Stimulated activated CD8-positive, alpha-beta memory T cell treated with anti-CD3 and anti-CD28 coated beads, Interleukin-2, amount 100 ng/mL, for 1 hour (primary cell): ENCODE measurements at regions not wholly inside any gene's neighbourhood (a gene's known extent, or its start where the extent isn't known, plus 50 kb on each side); places are given as distances from the start of the nearest gene placed in this dataset.

Experiments
- DNase-seq, 2 donors: peaks; one replicate each; pipeline ENCODE4 v3.0.0-alpha.2; 2020; ENCODE audit warnings: low read depth in 2 of 2

- DNase-seq, result no peak
Measured at GRCh38 chr5:89930591-89931392, 478.8 kb downstream of the CETN3 start.

DNA sequence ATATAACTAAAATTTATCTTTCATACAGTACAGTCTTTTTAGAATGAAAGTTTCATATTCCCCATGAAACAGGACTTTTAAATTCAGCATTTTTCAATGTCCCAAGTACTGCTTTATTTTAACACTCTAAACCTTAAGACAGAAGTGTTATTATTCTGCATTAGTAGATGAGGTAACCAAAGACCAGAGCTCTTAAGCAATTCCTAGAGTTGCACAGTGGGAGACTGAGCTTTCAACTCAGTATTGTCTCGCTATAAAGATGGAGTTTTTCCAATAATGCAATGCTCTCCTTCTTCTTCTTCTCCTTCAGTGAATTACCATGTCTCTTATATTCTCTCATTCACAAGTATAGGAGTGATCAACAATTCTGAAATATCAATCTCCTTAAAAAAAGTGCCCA, 479.7 kb downstream of the CETN3 start:
- DNase-seq, result no peak

DNA sequence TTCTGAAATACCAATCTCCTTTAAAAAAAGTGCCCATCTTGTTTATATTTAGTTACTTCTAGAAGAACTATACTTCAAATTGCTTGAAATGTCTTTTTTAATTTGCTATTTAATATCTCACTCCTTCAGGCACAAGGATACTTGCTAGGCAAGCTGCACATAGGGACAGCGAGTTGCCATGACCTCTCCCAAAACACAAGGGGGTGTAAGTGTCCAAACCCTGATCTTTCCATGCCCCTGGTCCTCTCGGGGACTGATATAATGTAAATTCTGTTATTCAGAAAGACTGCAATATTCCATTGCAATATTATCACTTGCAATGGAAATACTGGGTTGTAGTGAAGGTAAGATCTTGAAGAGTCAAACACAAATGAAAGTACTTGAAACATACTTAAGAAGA, 480.4 kb downstream of the CETN3 start:
- no peak for DNase-seq

DNA sequence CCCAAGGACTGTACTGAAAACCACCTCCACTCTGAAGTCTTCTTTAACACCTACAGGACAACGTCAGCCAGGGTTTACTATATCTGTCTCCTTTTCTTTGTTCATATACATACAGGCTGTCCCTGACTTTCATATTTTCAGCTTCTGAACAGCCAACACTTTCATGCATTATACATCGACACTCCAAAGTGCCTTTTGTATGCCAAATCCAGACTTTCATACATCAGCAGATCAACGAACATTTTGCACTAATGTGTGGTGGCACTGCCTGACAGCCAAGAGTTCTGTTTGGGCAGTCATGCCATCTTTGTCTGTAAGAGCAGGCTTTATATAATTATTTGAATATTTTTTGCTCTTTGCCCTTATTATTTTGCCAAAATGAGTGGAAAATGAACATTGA, 487.4 kb downstream of the CETN3 start:
- DNase-seq, result no peak

- DNase-seq, result no peak
Measured at GRCh38 chr5:89917112-89917511, 492.4 kb downstream of the CETN3 start.

GRCh38 chr5:89916131-89916530, 493.4 kb downstream of the CETN3 start:
- DNase-seq, result no peak

DNA sequence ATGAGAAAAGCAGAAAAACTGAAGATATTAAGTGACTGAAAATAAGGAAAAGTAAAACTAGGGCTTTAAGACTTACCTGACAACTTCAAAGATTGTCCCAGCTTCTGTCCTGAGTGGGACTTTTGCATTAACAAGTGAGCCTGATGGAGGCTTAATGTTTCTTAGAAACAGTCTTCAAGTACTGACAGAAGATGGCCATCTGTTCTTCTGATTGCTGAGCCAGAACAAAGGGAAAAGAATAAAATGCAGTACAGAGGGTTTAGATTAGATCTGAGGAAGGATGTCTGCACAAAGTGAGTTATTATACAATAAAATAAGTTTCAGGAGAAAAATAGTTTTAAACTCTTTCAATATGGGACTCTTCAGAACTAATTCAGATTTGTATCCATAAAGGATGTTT, 500.7 kb downstream of the CETN3 start:
- DNase-seq, result no peak

GRCh38 chr5:89904442-89904841, 505.1 kb downstream of the CETN3 start:
- no peak for DNase-seq

DNA sequence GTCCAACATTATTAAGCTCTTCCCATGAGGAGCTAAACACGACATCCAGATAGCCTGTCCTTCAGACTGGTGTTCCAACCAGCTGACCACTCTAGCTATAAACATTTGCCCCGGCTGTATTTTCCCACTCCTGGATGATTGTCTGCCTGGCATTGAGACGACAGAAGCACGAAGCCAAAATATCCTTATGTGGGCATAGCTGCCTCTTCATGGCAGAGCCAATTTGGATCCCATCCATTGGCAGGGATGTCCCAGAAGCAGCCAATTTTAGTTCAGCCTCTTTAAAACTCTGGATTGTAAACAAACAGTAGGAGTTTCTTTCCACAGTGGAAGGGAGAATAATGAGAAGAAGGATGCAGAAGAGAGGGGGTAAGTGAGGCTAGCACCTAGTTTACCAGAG, 507.6 kb downstream of the CETN3 start:
- DNase-seq, result no peak

DNA sequence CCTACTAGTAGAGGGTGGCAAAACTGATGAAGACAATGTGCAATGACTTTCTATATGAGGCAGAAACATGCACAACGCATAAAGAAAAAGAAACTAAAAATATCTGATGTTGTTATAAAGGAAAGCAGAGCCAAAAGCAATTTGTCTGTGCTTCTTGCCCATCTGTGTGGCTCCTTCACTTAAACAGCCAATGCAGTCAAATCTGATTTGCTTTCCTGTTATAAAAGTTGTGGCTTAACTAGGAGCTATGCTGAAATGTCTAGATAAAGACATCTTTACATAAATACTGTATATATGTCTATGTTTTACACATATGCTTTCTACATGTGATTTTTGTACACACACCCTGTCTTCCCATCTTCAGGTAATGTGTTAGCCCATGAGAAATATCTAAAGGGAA, 508.2 kb downstream of the CETN3 start:
- no peak for DNase-seq

- no peak for DNase-seq
Measured at GRCh38 chr5:89900346-89900745, 509.2 kb downstream of the CETN3 start.

GRCh38 chr5:89899559-89899958, 510.0 kb downstream of the CETN3 start:
- no peak for DNase-seq

GRCh38 chr5:89893546-89893945, 516.0 kb downstream of the CETN3 start:
- no peak for DNase-seq

- DNase-seq, result no peak
Measured at GRCh38 chr5:89885670-89886069, 523.9 kb downstream of the CETN3 start.

GRCh38 chr5:89883967-89884366, 525.6 kb downstream of the CETN3 start:
- no peak for DNase-seq

- DNase-seq, result no peak
Measured at GRCh38 chr5:89878140-89879132, 531.1 kb downstream of the CETN3 start.

DNA sequence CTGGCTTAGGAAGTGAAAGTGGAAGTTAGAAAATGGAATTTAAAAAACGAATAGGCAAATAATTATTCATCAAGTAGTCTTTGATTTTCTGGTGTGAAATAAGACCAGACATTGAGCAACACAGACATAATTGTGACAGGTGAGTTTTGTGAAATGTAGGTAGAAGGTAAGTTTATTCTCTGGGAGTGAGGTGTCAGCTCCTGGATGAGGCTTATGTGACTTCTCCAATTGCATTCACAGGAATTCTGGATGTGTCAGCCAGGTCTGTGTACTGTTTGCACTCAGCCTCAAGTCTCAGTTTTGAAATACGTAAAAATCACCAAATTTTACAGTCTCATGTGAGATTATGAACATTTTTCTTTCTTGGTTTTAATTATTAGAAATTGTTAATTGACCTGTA, 537.6 kb downstream of the CETN3 start:
- no peak for DNase-seq

DNA sequence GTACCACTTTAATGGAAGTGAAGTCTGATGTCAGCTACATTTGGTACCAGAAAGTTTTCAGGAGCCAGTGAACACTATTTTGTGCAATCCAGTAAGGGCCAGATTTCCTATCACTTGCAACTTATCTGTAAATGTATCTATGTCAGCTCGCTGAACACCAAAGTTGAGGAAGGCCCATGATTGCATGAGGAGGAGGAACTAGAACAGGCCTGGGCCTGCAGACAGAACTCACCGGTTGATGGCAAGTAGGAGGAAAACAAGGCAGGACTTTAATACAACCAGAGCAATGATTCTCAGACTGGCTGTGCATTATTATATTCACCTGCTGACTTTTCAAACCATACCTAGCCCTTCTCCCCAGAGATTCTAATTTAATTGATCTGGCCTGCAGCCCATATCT, 540.2 kb downstream of the CETN3 start:
- no peak for DNase-seq

- no peak for DNase-seq
Measured at GRCh38 chr5:89866410-89866809, 543.1 kb downstream of the CETN3 start.

DNA sequence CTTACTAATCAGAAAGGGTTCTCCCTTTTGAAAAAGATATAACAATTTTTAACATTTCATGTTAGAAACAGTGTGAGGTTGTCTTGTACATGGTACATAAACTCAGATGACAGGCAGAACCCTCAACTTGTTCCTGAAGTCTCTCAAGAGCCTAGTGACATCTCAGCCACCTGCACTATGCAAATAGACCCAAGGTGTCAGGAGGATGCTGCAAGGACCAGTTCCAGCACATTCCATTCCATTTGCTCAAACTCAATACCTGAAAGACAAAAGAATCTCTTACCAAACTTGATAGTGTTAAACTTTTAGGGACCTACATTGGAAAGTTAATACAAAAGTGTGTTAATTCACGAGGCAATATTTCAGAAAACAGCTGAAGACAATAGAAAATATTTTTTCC, 544.6 kb downstream of the CETN3 start:
- no peak for DNase-seq

GRCh38 chr5:89857790-89858189, 551.8 kb downstream of the CETN3 start:
- DNase-seq, result no peak

GRCh38 chr5:89855417-89855816, 554.1 kb downstream of the CETN3 start:
- DNase-seq, result no peak

GRCh38 chr5:89851911-89852310, 557.6 kb downstream of the CETN3 start:
- DNase-seq, result no peak
